IMR-90 (cell line): ENCODE measurements at regions not wholly inside any gene's neighbourhood (a gene's known extent, or its start where the extent isn't known, plus 50 kb on each side); places are given as distances from the start of the nearest gene placed in this dataset.

Experiments used
- ATAC-seq: fragments of 200-7000 bp; cut with Tn5 transposase; 2 replicates; pipeline ENCODE4 v1.9.1; 2020; ENCODE audit warnings: low read depth, mild to moderate bottlenecking, moderate library complexity
- BruUV-seq: library from RNA; stranded (reverse); fragments of 400-500 nt; replicated peaks from 2 replicates; lab custom pipeline; 2021; lab: Mats Ljungman, UMichigan
- CTCF ChIA-PET: fragments of 300-600 bp; formaldehyde crosslinking; extraction: SDS; loops from one replicate; lab custom pipeline; 2021; ENCODE audit warnings: antibody characterized with exemption; lab: Yijun Ruan, JAX
- POLR2A ChIA-PET: fragments of 300-600 bp; sonication (Branson Sonifier 250); formaldehyde crosslinking; loops from one replicate; lab custom pipeline; 2022; ENCODE audit warnings: antibody characterized with exemption; ENCODE audit not compliant: unreplicated experiment; lab: Charles Lee
- DNase-seq: peaks from one replicate; pipeline ENCODE4 v3.0.0; 2013
- H2AFZ ChIP-seq: replicated peaks from 2 replicates; pipeline ENCODE3; 2013; ENCODE audit warnings: low read length, mild to moderate bottlenecking; ENCODE audit not compliant: poor library complexity
- H2AK5ac ChIP-seq: 2 replicates; pipeline ENCODE4 v1.6.1; 2013; ENCODE audit warnings: low read depth, low read length, inconsistent platforms
- H2AK9ac ChIP-seq: replicated peaks from 2 replicates; pipeline ENCODE3; 2013; ENCODE audit warnings: mild to moderate bottlenecking, low read depth, low read length, moderate library complexity; ENCODE audit not compliant: poor library complexity
- H2BK120ac ChIP-seq: 2 replicates; pipeline ENCODE4 v1.6.1; 2013; ENCODE audit warnings: low read depth, low read length, inconsistent platforms
- H2BK15ac ChIP-seq: 3 replicates; pipeline ENCODE4 v1.6.1; 2013; ENCODE audit warnings: low read depth, low read length, inconsistent platforms
- H2BK20ac ChIP-seq: 2 replicates; pipeline ENCODE4 v1.6.1; 2013; ENCODE audit warnings: low read depth, mild to moderate bottlenecking, inconsistent platforms, low read length, moderate library complexity
- H2BK5ac ChIP-seq: 2 replicates; pipeline ENCODE4 v1.6.1; 2013; ENCODE audit warnings: mild to moderate bottlenecking, low read depth, low read length, inconsistent platforms; ENCODE audit not compliant: poor library complexity, severe bottlenecking
- H3K14ac ChIP-seq: replicated peaks from 2 replicates; pipeline ENCODE4 v1.6.1; 2013; ENCODE audit warnings: low read depth, low read length, inconsistent platforms
- H3K18ac ChIP-seq: 2 replicates; pipeline ENCODE4 v1.6.1; 2013; ENCODE audit warnings: low read depth, low read length, control low read depth
- H3K23ac ChIP-seq: 2 replicates; pipeline ENCODE4 v1.6.1; 2013; ENCODE audit warnings: low read depth, low read length, inconsistent platforms
- H3K27ac ChIP-seq: 2 replicates; pipeline ENCODE4 v1.5.1; 2013; ENCODE audit warnings: mild to moderate bottlenecking, control low read depth, low read length; ENCODE audit not compliant: insufficient read depth
- H3K27me3 ChIP-seq: 2 replicates; pipeline ENCODE4 v1.6.1; 2013; ENCODE audit warnings: low read length; ENCODE audit not compliant: control insufficient read depth, insufficient read depth
- H3K36me3 ChIP-seq: 2 replicates; pipeline ENCODE4 v1.6.1; 2013; ENCODE audit warnings: low read length, mixed read lengths; ENCODE audit not compliant: control insufficient read depth, insufficient read depth
- H3K4ac ChIP-seq: 2 replicates; pipeline ENCODE4 v1.6.1; 2013; ENCODE audit warnings: low read depth, low read length, inconsistent platforms
- H3K4me1 ChIP-seq: 2 replicates; pipeline ENCODE4 v1.6.1; 2013; ENCODE audit warnings: low read length, mixed read lengths; ENCODE audit not compliant: control insufficient read depth, insufficient read depth
- H3K4me2 ChIP-seq: 2 replicates; pipeline ENCODE4 v1.6.1; 2013; ENCODE audit warnings: low read depth, mild to moderate bottlenecking, control low read depth, low read length, moderate library complexity
- H3K4me3 ChIP-seq: 2 replicates; pipeline ENCODE4 v1.5.1; 2013; ENCODE audit warnings: low read depth, mild to moderate bottlenecking, control low read depth, low read length, moderate library complexity; ENCODE audit not compliant: insufficient read depth
- H3K56ac ChIP-seq: 2 replicates; pipeline ENCODE4 v1.6.1; 2013; ENCODE audit warnings: low read length, inconsistent platforms; ENCODE audit not compliant: insufficient read depth; ENCODE audit errors: extremely low read depth
- H3K79me1 ChIP-seq, 2 experiments: 2 replicates each; pipeline ENCODE4 v1.6.1; 2013; ENCODE audit warnings: low read length in 2 of 2, inconsistent platforms in 1 of 2, low read depth in 1 of 2
- H3K9ac ChIP-seq: 2 replicates; pipeline ENCODE4 v1.6.1; 2013; ENCODE audit warnings: low read depth, low read length, control low read depth
- H3K9me1 ChIP-seq: 2 replicates; pipeline ENCODE4 v1.6.1; 2013; ENCODE audit warnings: low read length, inconsistent platforms; ENCODE audit not compliant: insufficient read depth
- H3K9me3 ChIP-seq: 2 replicates; pipeline ENCODE4 v1.6.1; 2013; ENCODE audit warnings: low read length; ENCODE audit not compliant: control insufficient read depth, insufficient read depth
- H4K20me1 ChIP-seq: 2 replicates; pipeline ENCODE4 v1.6.1; 2013; ENCODE audit warnings: low read length, inconsistent platforms; ENCODE audit not compliant: insufficient read depth
- H4K5ac ChIP-seq: 2 replicates; pipeline ENCODE4 v1.6.1; 2013; ENCODE audit warnings: mild to moderate bottlenecking, low read depth, low read length, control low read depth
- H4K8ac ChIP-seq, 2 experiments: 2 replicates each; pipeline ENCODE4 v1.6.1; 2013; ENCODE audit warnings: low read depth in 2 of 2, low read length in 2 of 2, control low read depth in 1 of 2, inconsistent platforms in 1 of 2
- H4K91ac ChIP-seq: 2 replicates; pipeline ENCODE4 v1.6.1; 2013; ENCODE audit warnings: low read depth, low read length, inconsistent platforms; ENCODE audit not compliant: insufficient read depth
- CHD1 ChIP-seq: IDR thresholded peaks from 2 replicates; pipeline ENCODE4 v1.6.1; 2012; ENCODE audit warnings: low read depth, low read length, improper control_type of control experiment
- FOS ChIP-seq: fragments of 150-350 bp; IDR thresholded peaks from 2 replicates; pipeline ENCODE4 v1.6.1; 2016; ENCODE audit warnings: low read depth, low read length
- MAFK ChIP-seq: IDR thresholded peaks from 2 replicates; pipeline ENCODE4 v1.6.1; 2012; ENCODE audit warnings: low read depth, low read length, improper control_type of control experiment
- MAZ ChIP-seq: IDR thresholded peaks from 2 replicates; pipeline ENCODE4 v1.6.1; 2012; ENCODE audit warnings: low read depth, mild to moderate bottlenecking, low read length, improper control_type of control experiment, moderate library complexity, borderline replicate concordance
- MXI1 ChIP-seq: IDR thresholded peaks from 2 replicates; pipeline ENCODE4 v1.6.1; 2012; ENCODE audit warnings: low read depth, mild to moderate bottlenecking, low read length, moderate library complexity, borderline replicate concordance
- POLR2A ChIP-seq: IDR thresholded peaks from 2 replicates; pipeline ENCODE4 v1.6.1; 2012; ENCODE audit warnings: mild to moderate bottlenecking, low read depth, low read length
- RAD21 ChIP-seq: IDR thresholded peaks from 2 replicates; pipeline ENCODE4 v1.6.1; 2012; ENCODE audit warnings: low read length, improper control_type of control experiment
- RCOR1 ChIP-seq: IDR thresholded peaks from 2 replicates; pipeline ENCODE4 v1.6.1; 2012; ENCODE audit warnings: mild to moderate bottlenecking, low read length, improper control_type of control experiment; ENCODE audit not compliant: insufficient replicate concordance
- RFX5 ChIP-seq: IDR thresholded peaks from 2 replicates; pipeline ENCODE4 v1.8.0; 2012; ENCODE audit warnings: low read depth, mild to moderate bottlenecking, low read length, moderate library complexity
- SMC3 ChIP-seq: fragments of 150-350 bp; IDR thresholded peaks from 2 replicates; pipeline ENCODE4 v1.6.1; 2016; ENCODE audit warnings: low read depth, mild to moderate bottlenecking, antibody characterized with exemption, low read length, moderate library complexity
- WGBS, 2 experiments: methylation state at CpG; one replicate each; pipeline versions ENCODE4 v1.1.5 to v1.1.7; 2013; ENCODE audit warnings: missing lambda C conversion rate in 2 of 2; ENCODE audit not compliant: insufficient read length in 1 of 2; ENCODE audit errors: extremely low coverage in 2 of 2; 5-methylcytosine and 5-hydroxymethylcytosine counted together
- dilution Hi-C: fragments of 300-500 bp; cut with HindIII; formaldehyde crosslinking; loops from one replicate; pipeline ENCODE4 v1.14.3; 2018; ENCODE audit warnings: low sequenced_read_pairs; ENCODE audit not compliant: unreplicated experiment
- in situ Hi-C: fragments of 300-500 bp; cut with MboI; formaldehyde crosslinking; loops from 3 replicates; pipeline ENCODE4 v1.14.3; 2019; ENCODE audit warnings: low sequenced_read_pairs, inconsistent platforms, mixed read lengths
- intact Hi-C: fragments of 100-400 bp; cut with micrococcal nuclease; formaldehyde crosslinking; loops from 2 replicates; pipeline ENCODE4 v1.10.0; 2022
- TF ChIP-seq, protein P1 (sequence below): fragments of 150-350 bp; IDR thresholded peaks from 2 replicates; pipeline ENCODE4 v1.6.1; 2017; ENCODE audit warnings: mild to moderate bottlenecking, antibody characterized with exemption, low read length, low read depth
- TF ChIP-seq, protein P2 (sequence below): conservative IDR thresholded peaks from 2 replicates; pipeline ENCODE4 v1.5.1; 2012; ENCODE audit warnings: mild to moderate bottlenecking, low read depth, low read length, improper control_type of control experiment
- TF ChIP-seq, protein P3 (sequence below): fragments of 150-350 bp; IDR thresholded peaks from 2 replicates; pipeline ENCODE4 v1.6.1; 2016; ENCODE audit warnings: low read depth, mild to moderate bottlenecking, low read length, moderate library complexity, borderline replicate concordance

DNA sequence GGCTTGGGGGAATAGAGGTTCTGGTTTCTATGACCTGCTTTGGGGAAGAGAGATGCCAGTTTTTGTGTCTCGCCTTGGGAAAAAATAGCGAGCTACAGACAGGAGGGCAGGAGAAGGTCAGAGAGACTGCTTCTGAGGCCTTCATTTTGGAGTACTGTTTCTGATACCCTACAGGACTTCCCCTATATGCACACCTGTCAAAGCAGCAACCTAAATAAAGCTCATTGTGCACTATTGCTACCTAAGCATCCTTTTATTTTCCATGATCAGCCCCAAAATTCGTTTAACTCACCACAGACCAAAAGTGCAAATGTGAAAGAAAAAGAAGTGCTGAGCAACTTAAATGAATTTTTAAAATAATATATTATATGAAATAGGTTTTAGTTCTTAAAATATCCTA, 145.6 kb upstream of the CHRM3 start:
- TF ChIP-seq POLR2A (no peak), FOS (no peak), CHD1 (no peak), RAD21 (no peak), SMC3 (no peak), MAZ (no peak), RCOR1 (no peak), MAFK (no peak), MXI1 (no peak), RFX5 (no peak)
- TF ChIP-seq, protein P1, sequence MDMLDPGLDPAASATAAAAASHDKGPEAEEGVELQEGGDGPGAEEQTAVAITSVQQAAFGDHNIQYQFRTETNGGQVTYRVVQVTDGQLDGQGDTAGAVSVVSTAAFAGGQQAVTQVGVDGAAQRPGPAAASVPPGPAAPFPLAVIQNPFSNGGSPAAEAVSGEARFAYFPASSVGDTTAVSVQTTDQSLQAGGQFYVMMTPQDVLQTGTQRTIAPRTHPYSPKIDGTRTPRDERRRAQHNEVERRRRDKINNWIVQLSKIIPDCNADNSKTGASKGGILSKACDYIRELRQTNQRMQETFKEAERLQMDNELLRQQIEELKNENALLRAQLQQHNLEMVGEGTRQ: no peak
- TF ChIP-seq, protein P2, sequence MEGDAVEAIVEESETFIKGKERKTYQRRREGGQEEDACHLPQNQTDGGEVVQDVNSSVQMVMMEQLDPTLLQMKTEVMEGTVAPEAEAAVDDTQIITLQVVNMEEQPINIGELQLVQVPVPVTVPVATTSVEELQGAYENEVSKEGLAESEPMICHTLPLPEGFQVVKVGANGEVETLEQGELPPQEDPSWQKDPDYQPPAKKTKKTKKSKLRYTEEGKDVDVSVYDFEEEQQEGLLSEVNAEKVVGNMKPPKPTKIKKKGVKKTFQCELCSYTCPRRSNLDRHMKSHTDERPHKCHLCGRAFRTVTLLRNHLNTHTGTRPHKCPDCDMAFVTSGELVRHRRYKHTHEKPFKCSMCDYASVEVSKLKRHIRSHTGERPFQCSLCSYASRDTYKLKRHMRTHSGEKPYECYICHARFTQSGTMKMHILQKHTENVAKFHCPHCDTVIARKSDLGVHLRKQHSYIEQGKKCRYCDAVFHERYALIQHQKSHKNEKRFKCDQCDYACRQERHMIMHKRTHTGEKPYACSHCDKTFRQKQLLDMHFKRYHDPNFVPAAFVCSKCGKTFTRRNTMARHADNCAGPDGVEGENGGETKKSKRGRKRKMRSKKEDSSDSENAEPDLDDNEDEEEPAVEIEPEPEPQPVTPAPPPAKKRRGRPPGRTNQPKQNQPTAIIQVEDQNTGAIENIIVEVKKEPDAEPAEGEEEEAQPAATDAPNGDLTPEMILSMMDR: no peak
- TF ChIP-seq, protein P3, sequence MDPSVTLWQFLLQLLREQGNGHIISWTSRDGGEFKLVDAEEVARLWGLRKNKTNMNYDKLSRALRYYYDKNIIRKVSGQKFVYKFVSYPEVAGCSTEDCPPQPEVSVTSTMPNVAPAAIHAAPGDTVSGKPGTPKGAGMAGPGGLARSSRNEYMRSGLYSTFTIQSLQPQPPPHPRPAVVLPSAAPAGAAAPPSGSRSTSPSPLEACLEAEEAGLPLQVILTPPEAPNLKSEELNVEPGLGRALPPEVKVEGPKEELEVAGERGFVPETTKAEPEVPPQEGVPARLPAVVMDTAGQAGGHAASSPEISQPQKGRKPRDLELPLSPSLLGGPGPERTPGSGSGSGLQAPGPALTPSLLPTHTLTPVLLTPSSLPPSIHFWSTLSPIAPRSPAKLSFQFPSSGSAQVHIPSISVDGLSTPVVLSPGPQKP: no peak
- CTCF ChIA-PET: no interaction called here
- Histone ChIP-seq H2BK5ac (no peak overlapping the region), H2AK5ac (no peak overlapping the region), H3K36me3 (no peaks in the 10 kb centered on the region), H3K79me1 (no peaks in the 10 kb centered on the region), H4K5ac (no peak overlapping the region), H3K27me3 (no peaks in the 10 kb centered on the region), H2BK120ac (no peak overlapping the region), H3K18ac (no peak overlapping the region), H2AK9ac (no peak overlapping the region), H3K4me1 (no peaks in the 10 kb centered on the region), H2BK20ac (no peak overlapping the region), H4K8ac (no peak overlapping the region), H3K9me1 (no peaks in the 10 kb centered on the region), H3K27ac (no peak overlapping the region), H3K56ac (no peak overlapping the region), H3K4ac (no peak overlapping the region), H4K91ac (no peak overlapping the region), H3K23ac (no peak overlapping the region), H3K14ac (no peak overlapping the region), H3K9me3 (peaks cover 6% of the 10 kb centered on the region; the same call in 1 of the 2 replicates), H4K20me1 (no peaks in the 10 kb centered on the region), H3K9ac (no peak overlapping the region), H3K4me3 (no peak overlapping the region), H3K4me2 (no peak overlapping the region), H2AFZ (no peak overlapping the region), H2BK15ac (no peak overlapping the region)
- POLR2A ChIA-PET: no interaction called here
- in situ Hi-C loops (no loop called here), intact Hi-C loops (no loop called here), dilution Hi-C loops (no loop called here)
- no TSS peak for BruUV-seq
- no CpG with 5 or more reads among the region's 3 CpGs for WGBS, 2 experiments
- ATAC-seq (no peak), DNase-seq (no peak)
